Stimulated activated CD4-positive, alpha-beta T cell treated with anti-CD3 and anti-CD28 coated beads, Interleukin-4, amount 100 ng/mL, for 24 hours (primary cell): ENCODE measurements at regions not wholly inside any gene's neighbourhood (a gene's known extent, or its start where the extent isn't known, plus 50 kb on each side); places are given as distances from the start of the nearest gene placed in this dataset.

Experiments
- DNase-seq: peaks from one replicate; pipeline ENCODE4 v3.0.0-alpha.2; 2020

- DNase-seq, result no peak
Observed at GRCh38 chr13:106028911-106029310, 506.6 kb downstream of the EFNB2 start.

- no peak for DNase-seq
Observed at GRCh38 chr13:106011600-106011999, 523.9 kb downstream of the EFNB2 start.

- DNase-seq, result no peak
Observed at GRCh38 chr13:106010836-106011235, 524.6 kb downstream of the EFNB2 start.

GRCh38 chr13:106008540-106008939 is 526.9 kb downstream of the EFNB2 start:
- no peak for DNase-seq

- no peak for DNase-seq
Observed at GRCh38 chr13:106007156-106007555, 528.3 kb downstream of the EFNB2 start.

- no peak for DNase-seq
Observed at GRCh38 chr13:106003651-106004050, 531.8 kb downstream of the EFNB2 start.

GRCh38 chr13:106001443-106001842 is 534.0 kb downstream of the EFNB2 start:
- no peak for DNase-seq

GRCh38 chr13:105997581-105998550 is 537.6 kb downstream of the EFNB2 start:
- DNase-seq, result no peak

- DNase-seq, result no peak
Observed at GRCh38 chr13:105996391-105997025, 539.0 kb downstream of the EFNB2 start.

- no peak for DNase-seq
Observed at GRCh38 chr13:105994340-105994739, 541.1 kb downstream of the EFNB2 start.

- no peak for DNase-seq
Observed at GRCh38 chr13:105991622-105992277, 543.7 kb downstream of the EFNB2 start.

GRCh38 chr13:105991131-105991530 is 544.3 kb downstream of the EFNB2 start:
- no peak for DNase-seq

GRCh38 chr13:105990256-105990958 is 545.1 kb downstream of the EFNB2 start:
- no peak for DNase-seq

- no peak for DNase-seq
Observed at GRCh38 chr13:105984646-105985045, 550.8 kb downstream of the EFNB2 start.

GRCh38 chr13:105984236-105984635 is 551.2 kb downstream of the EFNB2 start:
- no peak for DNase-seq

GRCh38 chr13:105982219-105982930 is 553.1 kb downstream of the EFNB2 start:
- DNase-seq, result no peak

GRCh38 chr13:105979131-105980011 is 556.1 kb downstream of the EFNB2 start:
- no peak for DNase-seq

- no peak for DNase-seq
Observed at GRCh38 chr13:105974380-105974779, 561.1 kb downstream of the EFNB2 start.

GRCh38 chr13:105972811-105973590 is 562.5 kb downstream of the EFNB2 start:
- no peak for DNase-seq

GRCh38 chr13:105972306-105972721 is 563.1 kb downstream of the EFNB2 start:
- no peak for DNase-seq
